Suprapubic skin (tissue), 4 donors: ENCODE measurements at regions not wholly inside any gene's neighbourhood (a gene's known extent, or its start where the extent isn't known, plus 50 kb on each side); places are given as distances from the start of the nearest gene placed in this dataset.

Experiments used
- DNase-seq, 2 donors: peaks; one replicate each; pipeline ENCODE4 v3.0.0-alpha.2; 2019; ENCODE audit warnings: low spot score in 2 of 2
- H3K27ac ChIP-seq: fragments of 200-600 bp; sonication (generic); one replicate; pipeline ENCODE4 v1.5.1; 2019
- H3K27me3 ChIP-seq: fragments of 200-600 bp; sonication (generic); one replicate; pipeline ENCODE4 v1.5.1; 2019
- H3K36me3 ChIP-seq: fragments of 200-600 bp; sonication (generic); one replicate; pipeline ENCODE4 v1.5.1; 2019
- H3K4me1 ChIP-seq: fragments of 200-600 bp; sonication (generic); one replicate; pipeline ENCODE4 v1.5.1; 2019
- H3K4me3 ChIP-seq: fragments of 200-600 bp; sonication (generic); one replicate; pipeline ENCODE4 v1.5.1; 2019; ENCODE audit warnings: mild to moderate bottlenecking
- H3K9me3 ChIP-seq: fragments of 200-600 bp; sonication (generic); one replicate; pipeline ENCODE4 v1.5.1; 2019
- CTCF ChIP-seq, 2 donors: fragments of 200-600 bp in 1 of 2; fragments of 450-650 bp in 1 of 2; sonication (generic) in 1 of 2; IDR thresholded peaks; one replicate each; pipeline ENCODE4 v1.5.1; 2016 to 2019; ENCODE audit warnings: antibody characterized with exemption in 2 of 2, mild to moderate bottlenecking in 1 of 2, moderate library complexity in 1 of 2
- EP300 ChIP-seq: sonication (generic); formaldehyde crosslinking; IDR thresholded peaks from one replicate; pipeline ENCODE4 v1.6.1; 2017; ENCODE audit warnings: antibody characterized with exemption
- POLR2A ChIP-seq, 2 donors: fragments of 450-650 bp; IDR thresholded peaks; one replicate each; pipeline ENCODE4 v1.6.1; 2017; ENCODE audit warnings: antibody characterized with exemption in 2 of 2, mild to moderate bottlenecking in 2 of 2, moderate library complexity in 2 of 2
- POLR2AphosphoS5 ChIP-seq, 3 donors: sonication (generic); formaldehyde crosslinking; IDR thresholded peaks; one replicate each; pipeline ENCODE4 v1.6.1; 2017; ENCODE audit warnings: antibody characterized with exemption in 3 of 3
- WGBS: methylation state at CpG from one replicate; pipeline ENCODE4 v1.1.5; 2018; 5-methylcytosine and 5-hydroxymethylcytosine counted together

- TF ChIP-seq POLR2AphosphoS5 (IDR thresholded peaks at IDR 0.05) (no peak), EP300 (no peak), CTCF (IDR thresholded peaks at IDR 0.05) (no peak), POLR2A (IDR thresholded peaks at IDR 0.05) (no peak)
- H3K4me1 ChIP-seq: peaks cover 11% of the 10 kb centered on the region
- H3K9me3 ChIP-seq: no peaks in the 10 kb centered on the region
- no peak for DNase-seq
- H3K27ac ChIP-seq: no peak overlapping the region
- no peak overlapping the region for H3K4me3 ChIP-seq
- H3K27me3 ChIP-seq: no peaks in the 10 kb centered on the region
- no peaks in the 10 kb centered on the region for H3K36me3 ChIP-seq
Observed at GRCh38 chr6:4687656-4687988, 88.6 kb upstream of the CDYL start.

- Histone ChIP-seq H3K27me3 (no peaks in the 10 kb centered on the region), H3K9me3 (no peaks in the 10 kb centered on the region), H3K4me3 (no peak overlapping the region), H3K4me1 (peaks cover 14% of the 10 kb centered on the region), H3K27ac (no peak overlapping the region), H3K36me3 (no peaks in the 10 kb centered on the region)
- DNase-seq: no peak
- TF ChIP-seq POLR2A (IDR thresholded peaks at IDR 0.05) (no peak), CTCF (IDR thresholded peaks at IDR 0.05) (no peak), EP300 (no peak)
- 79% methylated on average over 10 of the region's 10 CpGs for WGBS
Observed at GRCh38 chr6:4682431-4683097, 93.6 kb upstream of the CDYL start.

GRCh38 chr6:4678506-4679300 is 97.5 kb upstream of the CDYL start:
- Histone ChIP-seq H3K27ac (no peak overlapping the region), H3K36me3 (no peaks in the 10 kb centered on the region), H3K4me1 (peaks cover 13% of the 10 kb centered on the region), H3K9me3 (no peaks in the 10 kb centered on the region), H3K27me3 (no peaks in the 10 kb centered on the region), H3K4me3 (no peak overlapping the region)
- DNase-seq: no peak
- TF ChIP-seq EP300 (no peak), CTCF (IDR thresholded peaks at IDR 0.05) (no peak), POLR2A (IDR thresholded peaks at IDR 0.05) (no peak), POLR2AphosphoS5 (IDR thresholded peaks at IDR 0.05) (no peak)
- 88% methylated on average over 5 of the region's 7 CpGs for WGBS

GRCh38 chr6:4677751-4678065 is 98.5 kb upstream of the CDYL start:
- Histone ChIP-seq H3K4me3 (no peak overlapping the region), H3K27me3 (no peaks in the 10 kb centered on the region), H3K4me1 (peaks cover 13% of the 10 kb centered on the region), H3K36me3 (no peaks in the 10 kb centered on the region), H3K9me3 (no peaks in the 10 kb centered on the region), H3K27ac (no peak overlapping the region)
- 41% methylated on average over 4 of the region's 4 CpGs for WGBS
- DNase-seq: no peak
- TF ChIP-seq CTCF (IDR thresholded peaks at IDR 0.05) (no peak), POLR2AphosphoS5 (IDR thresholded peaks at IDR 0.05) (no peak), POLR2A (IDR thresholded peaks at IDR 0.05) (no peak), EP300 (no peak)

GRCh38 chr6:4677011-4677750 is 99.0 kb upstream of the CDYL start:
- Histone ChIP-seq H3K36me3 (no peaks in the 10 kb centered on the region), H3K9me3 (no peaks in the 10 kb centered on the region), H3K4me3 (no peak overlapping the region), H3K27me3 (no peaks in the 10 kb centered on the region), H3K27ac (no peak overlapping the region), H3K4me1 (peaks cover 10% of the 10 kb centered on the region)
- no peak for TF ChIP-seq CTCF (IDR thresholded peaks at IDR 0.05)
- no peak for TF ChIP-seq EP300
- TF ChIP-seq POLR2A (IDR thresholded peaks at IDR 0.05): no peak
- no peak for TF ChIP-seq POLR2AphosphoS5 (IDR thresholded peaks at IDR 0.05)
- 84% methylated on average over 11 of the region's 11 CpGs for WGBS
- no peak for DNase-seq
